GM20000 (cell line): ENCODE measurements at regions not wholly inside any gene's neighbourhood (a gene's known extent, or its start where the extent isn't known, plus 50 kb on each side); places are given as distances from the start of the nearest gene placed in this dataset.

Source experiments
- DNase-seq: peaks from one replicate; pipeline ENCODE4 v3.0.0; 2012; ENCODE audit warnings: low spot score
- CTCF ChIP-seq: IDR thresholded peaks from 2 replicates; pipeline ENCODE4 v1.5.1; 2012; ENCODE audit warnings: mild to moderate bottlenecking, control low read depth; ENCODE audit errors: extremely low read depth, missing control alignments

- TF ChIP-seq CTCF, result no peak
- no peak for DNase-seq
Measured at GRCh38 chr15:94177112-94177511, 54.2 kb upstream of the MCTP2 start.

- TF ChIP-seq CTCF, result no peak
- DNase-seq, result no peak
Measured at GRCh38 chr15:94175420-94175819, 55.9 kb upstream of the MCTP2 start.

GRCh38 chr15:94174399-94174802, 57.0 kb upstream of the MCTP2 start:
- TF ChIP-seq CTCF, result no peak
- no peak for DNase-seq

- DNase-seq, result no peak
- TF ChIP-seq CTCF, result no peak
Measured at GRCh38 chr15:94168250-94168649, 63.1 kb upstream of the MCTP2 start.

- TF ChIP-seq CTCF, result no peak
- DNase-seq, result no peak
Measured at GRCh38 chr15:94164971-94165370, 66.4 kb upstream of the MCTP2 start.

GRCh38 chr15:94164202-94164807, 67.1 kb upstream of the MCTP2 start:
- DNase-seq, result peak; percentile 29
- peak; percentile 75 for TF ChIP-seq CTCF

- no peak for TF ChIP-seq CTCF
Measured at GRCh38 chr15:94162939-94163338, 68.4 kb upstream of the MCTP2 start.

More at GRCh38 chr15:94162939-94163338, 68.4 kb upstream of the MCTP2 start:
- DNase-seq, result no peak
